Amniotic stem cell (primary cell): ENCODE measurements at regions not wholly inside any gene's neighbourhood (a gene's known extent, or its start where the extent isn't known, plus 50 kb on each side); places are given as distances from the start of the nearest gene placed in this dataset.

ENCODE experiments used
- DNase-seq: peaks from one replicate; lab custom pipeline; 2025; lab: John Stamatoyannopoulos, UW

- DNase-seq, result no peak
These were observed 366.2 kb upstream of the KITLG start for GRCh38 chr12:88946372-88946997.

- DNase-seq, result no peak
These were observed 364.9 kb upstream of the KITLG start for GRCh38 chr12:88945051-88945732.

GRCh38 chr12:88944397-88944796 is 364.1 kb upstream of the KITLG start:
- DNase-seq, result no peak

GRCh38 chr12:88940854-88941253 is 360.6 kb upstream of the KITLG start:
- DNase-seq, result no peak

GRCh38 chr12:88935856-88936255 is 355.6 kb upstream of the KITLG start:
- DNase-seq, result no peak

GRCh38 chr12:88934163-88934747 is 354.0 kb upstream of the KITLG start:
- DNase-seq, result no peak

GRCh38 chr12:88932457-88932856 is 352.2 kb upstream of the KITLG start:
- no peak for DNase-seq

- DNase-seq, result no peak
These were observed 351.3 kb upstream of the KITLG start for GRCh38 chr12:88931598-88931997.

- DNase-seq, result no peak
These were observed 345.2 kb upstream of the KITLG start for GRCh38 chr12:88925454-88925853.

GRCh38 chr12:88924162-88924561 is 343.9 kb upstream of the KITLG start:
- DNase-seq, result no peak

GRCh38 chr12:88923631-88924030 is 343.4 kb upstream of the KITLG start:
- DNase-seq, result no peak

GRCh38 chr12:88922816-88923215 is 342.5 kb upstream of the KITLG start:
- DNase-seq, result no peak

GRCh38 chr12:88921890-88922532 is 341.7 kb upstream of the KITLG start:
- DNase-seq, result no peak

- DNase-seq, result no peak
These were observed 341.2 kb upstream of the KITLG start for GRCh38 chr12:88921434-88921833.

GRCh38 chr12:88918161-88918560 is 337.9 kb upstream of the KITLG start:
- no peak for DNase-seq

- no peak for DNase-seq
These were observed 334.7 kb upstream of the KITLG start for GRCh38 chr12:88914967-88915366.

GRCh38 chr12:88909510-88909909 is 329.2 kb upstream of the KITLG start:
- no peak for DNase-seq

GRCh38 chr12:88908345-88908744 is 328.1 kb upstream of the KITLG start:
- no peak for DNase-seq

- no peak for DNase-seq
These were observed 324.4 kb upstream of the KITLG start for GRCh38 chr12:88904705-88905104.

GRCh38 chr12:88903333-88903732 is 323.1 kb upstream of the KITLG start:
- DNase-seq, result no peak

- no peak for DNase-seq
These were observed 317.5 kb upstream of the KITLG start for GRCh38 chr12:88897723-88898122.

- DNase-seq, result peak; percentile 29
These were observed 316.7 kb upstream of the KITLG start for GRCh38 chr12:88896958-88897357.

- DNase-seq, result no peak
These were observed 315.4 kb upstream of the KITLG start for GRCh38 chr12:88895634-88896033.
